AG04450 (cell line): ENCODE measurements at regions not wholly inside any gene's neighbourhood (a gene's known extent, or its start where the extent isn't known, plus 50 kb on each side); places are given as distances from the start of the nearest gene placed in this dataset.
A peak's percentile ranks its signal among the peaks of the same experiment; 100 is the strongest.

Experiments used
- CTCF ChIA-PET: fragments of 300-600, 350-600 bp; formaldehyde crosslinking; extraction: SDS; loops from one replicate; lab custom pipeline; 2022; ENCODE audit warnings: antibody characterized with exemption, inconsistent platforms; lab: Charles Lee
- POLR2A ChIA-PET: fragments of 350-600 bp; formaldehyde crosslinking; extraction: SDS; loops from one replicate; lab custom pipeline; 2021; ENCODE audit warnings: antibody characterized with exemption, inconsistent platforms; lab: Yijun Ruan, JAX
- DNase-seq: peaks from one replicate; pipeline ENCODE4 v3.0.0-alpha.2; 2011; ENCODE audit warnings: low read depth, low spot score
- H3K27ac ChIP-seq: one replicate; pipeline ENCODE4 v1.5.1; 2012; ENCODE audit warnings: low read depth, low read length, control low read depth
- H3K27me3 ChIP-seq: one replicate; pipeline ENCODE4 v1.6.0; 2012; ENCODE audit warnings: low read length; ENCODE audit not compliant: control insufficient read depth, insufficient read depth
- H3K4me3 ChIP-seq: 2 replicates; pipeline ENCODE4 v1.5.1; 2011; ENCODE audit warnings: mild to moderate bottlenecking, low read depth, low read length, control low read depth
- H3K9me3 ChIP-seq: 2 replicates; pipeline ENCODE4 v1.5.1; 2012; ENCODE audit warnings: low read length; ENCODE audit not compliant: control insufficient read depth, insufficient read depth
- CTCF ChIP-seq: IDR thresholded peaks from 2 replicates; pipeline ENCODE4 v1.5.1; 2011; ENCODE audit warnings: low read depth, low read length, control low read depth, inconsistent platforms

GRCh38 chr1:239898062-239898730 lies 193.5 kb upstream of the FMN2 start:
- Histone ChIP-seq H3K27ac (no peak overlapping the region), H3K27me3 (no peaks in the 10 kb centered on the region), H3K9me3 (no peaks in the 10 kb centered on the region), H3K4me3 (0 out of 2 replicates have a peak overlapping the region, but pooled peaks have one; percentile 17)
- ChIA-PET CTCF (interaction anchor here (0.6 to 1.2 kb wide), 13 partner anchors 9 to 492 kb away, joined by 3 to 7 read pairs (median 3); no protein-coding TSS in a partner anchor), POLR2A (interaction anchor here (0.6 kb wide), 1 partner anchor 215 kb away, joined by 5 read pairs; no protein-coding TSS in a partner anchor)
- peak; percentile 98 for TF ChIP-seq CTCF
- DNase-seq, result peak; percentile 41

GRCh38 chr1:239899747-239900146 lies 191.9 kb upstream of the FMN2 start:
- H3K9me3 ChIP-seq, result no peaks in the 10 kb centered on the region
- CTCF ChIA-PET, result no interaction called here

GRCh38 chr1:239906394-239906793 lies 185.3 kb upstream of the FMN2 start:
- no peak for TF ChIP-seq CTCF
- CTCF ChIA-PET, result no interaction called here
- no peak overlapping the region for H3K27ac ChIP-seq
- no peak for DNase-seq
- H3K4me3 ChIP-seq, result no peak overlapping the region
- no peaks in the 10 kb centered on the region for H3K9me3 ChIP-seq
- POLR2A ChIA-PET, result no interaction called here
- H3K27me3 ChIP-seq, result no peaks in the 10 kb centered on the region

More at GRCh38 chr1:239899747-239900146, 191.9 kb upstream of the FMN2 start:
- Histone ChIP-seq H3K27ac (no peak overlapping the region), H3K27me3 (no peaks in the 10 kb centered on the region), H3K4me3 (no peak overlapping the region)
- no peak for DNase-seq
- TF ChIP-seq CTCF, result no peak
- POLR2A ChIA-PET, result no interaction called here

- no peak for TF ChIP-seq CTCF
- peak; percentile 6 for DNase-seq
- ChIA-PET POLR2A (no interaction called here), CTCF (interaction anchor here (1.0 kb wide), 1 partner anchor 12 kb away, joined by 3 read pairs; no protein-coding TSS in a partner anchor)
- Histone ChIP-seq H3K27ac (no peak overlapping the region), H3K4me3 (no peak overlapping the region), H3K27me3 (no peaks in the 10 kb centered on the region), H3K9me3 (no peaks in the 10 kb centered on the region)
These were observed 181.8 kb upstream of the FMN2 start for GRCh38 chr1:239909898-239910297.

- no peak for DNase-seq
- Histone ChIP-seq H3K27me3 (no peaks in the 10 kb centered on the region), H3K9me3 (no peaks in the 10 kb centered on the region), H3K27ac (no peak overlapping the region), H3K4me3 (no peak overlapping the region)
- no peak for TF ChIP-seq CTCF
- ChIA-PET POLR2A (no interaction called here), CTCF (no interaction called here)
These were observed 179.2 kb upstream of the FMN2 start for GRCh38 chr1:239912471-239912870.
